ENCODE measurements at regions not wholly inside any gene's neighbourhood (a gene's known extent, or its start where the extent isn't known, plus 50 kb on each side); places are given as distances from the start of the nearest gene placed in this dataset.

GRCh38 chr13:74464670-74465069, 330.5 kb upstream of the KLF12 start:
- Histone ChIP-seq H3K27me3 (no peaks in the 10 kb centered on the region), H3K4me1 (no peaks in the 10 kb centered on the region), H3K27ac (no peak overlapping the region), H3K36me3 (no peaks in the 10 kb centered on the region), H3K9me3 (no peaks in the 10 kb centered on the region), H3K4me3 (no peak overlapping the region)
- DNase-seq (ENCODE audit: low spot score) = no peak
- TF ChIP-seq, protein P1, sequence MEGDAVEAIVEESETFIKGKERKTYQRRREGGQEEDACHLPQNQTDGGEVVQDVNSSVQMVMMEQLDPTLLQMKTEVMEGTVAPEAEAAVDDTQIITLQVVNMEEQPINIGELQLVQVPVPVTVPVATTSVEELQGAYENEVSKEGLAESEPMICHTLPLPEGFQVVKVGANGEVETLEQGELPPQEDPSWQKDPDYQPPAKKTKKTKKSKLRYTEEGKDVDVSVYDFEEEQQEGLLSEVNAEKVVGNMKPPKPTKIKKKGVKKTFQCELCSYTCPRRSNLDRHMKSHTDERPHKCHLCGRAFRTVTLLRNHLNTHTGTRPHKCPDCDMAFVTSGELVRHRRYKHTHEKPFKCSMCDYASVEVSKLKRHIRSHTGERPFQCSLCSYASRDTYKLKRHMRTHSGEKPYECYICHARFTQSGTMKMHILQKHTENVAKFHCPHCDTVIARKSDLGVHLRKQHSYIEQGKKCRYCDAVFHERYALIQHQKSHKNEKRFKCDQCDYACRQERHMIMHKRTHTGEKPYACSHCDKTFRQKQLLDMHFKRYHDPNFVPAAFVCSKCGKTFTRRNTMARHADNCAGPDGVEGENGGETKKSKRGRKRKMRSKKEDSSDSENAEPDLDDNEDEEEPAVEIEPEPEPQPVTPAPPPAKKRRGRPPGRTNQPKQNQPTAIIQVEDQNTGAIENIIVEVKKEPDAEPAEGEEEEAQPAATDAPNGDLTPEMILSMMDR (IDR thresholded peaks at IDR 0.05) = no peak

- Histone ChIP-seq H3K9me3 (no peaks in the 10 kb centered on the region), H3K27ac (no peak overlapping the region), H3K36me3 (no peaks in the 10 kb centered on the region), H3K4me1 (no peaks in the 10 kb centered on the region), H3K4me3 (no peak overlapping the region), H3K27me3 (no peaks in the 10 kb centered on the region)
- DNase-seq (ENCODE audit: low spot score) = no peak
- TF ChIP-seq, protein P1 (IDR thresholded peaks at IDR 0.05) = no peak
Observed at GRCh38 chr13:74461011-74461410, 326.8 kb upstream of the KLF12 start.

DNA sequence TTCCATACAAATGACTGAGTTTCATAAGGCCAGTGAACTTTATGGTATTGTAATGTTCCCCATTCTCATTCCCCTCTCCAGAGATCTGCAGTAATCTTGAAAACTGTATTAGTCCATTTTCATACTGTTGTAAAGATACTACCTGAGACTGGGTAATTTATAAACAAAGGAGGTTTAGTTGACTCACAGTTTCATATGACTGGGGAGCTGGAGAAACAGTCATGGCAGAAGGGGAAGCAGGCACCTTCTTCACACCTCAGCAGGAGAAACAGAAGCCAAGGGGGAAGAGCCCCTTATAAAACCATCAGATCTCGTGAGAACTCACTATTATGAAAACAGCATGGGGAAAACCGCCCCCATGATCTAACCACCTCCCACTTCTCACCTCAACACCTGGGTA, 318.7 kb upstream of the KLF12 start:
- no peaks in the 10 kb centered on the region for H3K4me1 ChIP-seq
- H3K4me3 ChIP-seq = no peak overlapping the region
- H3K36me3 ChIP-seq = no peaks in the 10 kb centered on the region
- H3K9me3 ChIP-seq = no peaks in the 10 kb centered on the region
- H3K27me3 ChIP-seq = no peaks in the 10 kb centered on the region
- H3K27ac ChIP-seq = no peak overlapping the region
- TF ChIP-seq, protein P1 (IDR thresholded peaks at IDR 0.05) = no peak
- DNase-seq (ENCODE audit: low spot score) = no peak

DNA sequence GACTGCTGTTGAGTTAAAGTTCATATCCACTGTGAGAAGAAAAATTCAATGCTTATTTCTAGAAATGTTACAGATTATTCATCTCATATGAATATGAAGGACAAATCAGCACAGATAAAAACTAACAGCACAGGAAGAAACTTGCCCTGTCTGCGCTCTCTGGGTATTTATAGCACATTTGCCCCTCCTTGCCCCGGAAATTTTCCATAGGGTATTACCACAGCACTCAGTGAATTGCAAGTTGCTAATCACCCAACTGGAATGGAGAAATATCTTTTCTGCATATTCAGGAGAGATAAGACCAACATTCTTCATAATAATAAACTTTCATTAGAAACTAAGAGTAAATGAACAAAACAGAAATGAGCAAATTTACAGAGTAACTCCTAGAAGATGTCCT, 318.0 kb upstream of the KLF12 start:
- H3K4me1 ChIP-seq = no peaks in the 10 kb centered on the region
- TF ChIP-seq, protein P1 (IDR thresholded peaks at IDR 0.05) = no peak
- no peaks in the 10 kb centered on the region for H3K27me3 ChIP-seq
- DNase-seq (ENCODE audit: low spot score) = no peak
- H3K4me3 ChIP-seq = no peak overlapping the region
- H3K9me3 ChIP-seq = no peaks in the 10 kb centered on the region
- H3K36me3 ChIP-seq = no peaks in the 10 kb centered on the region
- H3K27ac ChIP-seq = no peak overlapping the region

DNA sequence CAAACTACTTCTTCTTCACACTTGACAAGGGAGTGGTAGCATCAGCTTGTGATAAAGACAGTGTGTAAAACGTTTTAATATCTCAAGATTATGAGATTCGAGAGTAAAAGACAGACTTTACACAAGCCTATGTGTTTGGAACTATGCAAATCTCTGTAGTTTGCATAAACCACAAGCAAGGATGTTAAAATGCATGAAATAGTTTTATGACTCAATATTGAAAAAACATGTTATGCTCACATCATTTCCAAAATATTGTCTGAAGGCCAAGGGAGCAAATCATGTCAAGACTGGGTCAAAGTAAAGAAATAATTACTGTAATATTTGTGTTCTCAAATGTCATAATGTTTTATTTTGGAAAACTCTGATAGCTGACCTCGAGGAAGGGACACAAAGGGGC, 316.8 kb upstream of the KLF12 start:
- Histone ChIP-seq H3K27ac (no peak overlapping the region), H3K4me1 (no peaks in the 10 kb centered on the region), H3K36me3 (no peaks in the 10 kb centered on the region), H3K27me3 (no peaks in the 10 kb centered on the region), H3K9me3 (no peaks in the 10 kb centered on the region), H3K4me3 (no peak overlapping the region)
- TF ChIP-seq, protein P1 (IDR thresholded peaks at IDR 0.05) = no peak
- DNase-seq (ENCODE audit: low spot score) = no peak

DNA sequence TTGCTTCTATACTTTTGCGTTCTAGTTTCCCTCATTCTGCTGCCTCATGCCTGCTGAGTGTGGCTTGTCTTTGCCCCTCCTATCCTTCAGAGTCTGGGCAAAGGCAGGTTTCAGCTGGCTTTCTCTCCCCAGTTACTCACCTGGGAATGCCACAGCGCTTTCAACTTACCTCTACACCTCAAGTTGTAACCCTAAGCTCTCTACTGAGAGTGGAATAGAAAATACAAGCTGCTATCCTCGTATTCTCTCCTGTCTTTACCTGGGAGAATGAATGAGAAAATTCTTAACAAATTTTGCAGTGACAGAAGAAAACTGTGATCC, 316.3 kb upstream of the KLF12 start:
- Histone ChIP-seq H3K27me3 (no peaks in the 10 kb centered on the region), H3K9me3 (no peaks in the 10 kb centered on the region), H3K4me1 (no peaks in the 10 kb centered on the region), H3K27ac (no peak overlapping the region), H3K36me3 (no peaks in the 10 kb centered on the region), H3K4me3 (no peak overlapping the region)
- DNase-seq (ENCODE audit: low spot score) = no peak
- TF ChIP-seq, protein P1 (IDR thresholded peaks at IDR 0.05) = no peak
